ENCODE measurements at regions not wholly inside any gene's neighbourhood (a gene's known extent, or its start where the extent isn't known, plus 50 kb on each side); places are given as distances from the start of the nearest gene placed in this dataset.

GRCh38 chr4:83974111-83974780 is 438.3 kb downstream of the GPAT3 start:
- Histone ChIP-seq H3K4me3 (no peak overlapping the region), H2AFZ (ENCODE audit: control insufficient read depth, low read depth, low read length) (no peak overlapping the region), H3K4me1 (ENCODE audit: control insufficient read depth, insufficient read depth, low read length) (no peaks in the 10 kb centered on the region), H3K27me3 (replicated peaks in 1 of 2; ENCODE audit: control insufficient read depth in 2 of 2, insufficient read depth in 2 of 2, low read length in 1 of 2) (no peaks in the 10 kb centered on the region), H3K4me2 (ENCODE audit: control insufficient read depth, insufficient read depth) (no peak overlapping the region), H4K20me1 (ENCODE audit: control insufficient read depth, insufficient read depth) (no peaks in the 10 kb centered on the region), H3K79me2 (ENCODE audit: control insufficient read depth, insufficient read depth, low read length) (no peaks in the 10 kb centered on the region), H3K27ac (ENCODE audit: control insufficient read depth, insufficient read depth) (no peak overlapping the region), H3K9ac (ENCODE audit: control insufficient read depth, insufficient read depth, low read length) (no peak overlapping the region), H3K9me3 (replicated peaks; ENCODE audit: control insufficient read depth, insufficient read depth, low read length) (no peaks in the 10 kb centered on the region), H3K36me3 (ENCODE audit: control insufficient read depth in 2 of 2, insufficient read depth in 2 of 2, low read length in 1 of 2) (no peaks in the 10 kb centered on the region)
- WGBS (ENCODE audit: insufficient coverage, insufficient replicate concordance, low lambda C conversion rate, missing lambda C conversion rate) = 38% methylated on average over 1 of the region's 1 CpG
- no peak for DNase-seq (ENCODE audit: low read depth, low spot score)
- no peak for FAIRE-seq
- ChIA-PET RAD21 (ENCODE audit: unreplicated experiment) (no interaction called here), SMC1A (ENCODE audit: uncharacterized antibody, unreplicated experiment) (no interaction called here), POLR2A (no interaction called here), CTCF (no interaction called here)
- no TSS peak for BruUV-seq (replicated peaks)
- no peak for TF ChIP-seq ETV6 (conservative IDR thresholded peaks at IDR 0.05 in 1 of 2, IDR thresholded peaks at IDR 0.05 in 1 of 2; ENCODE audit: borderline replicate concordance in 1 of 2, low read depth in 1 of 2)
- TF ChIP-seq ZBTB4 (CRISPR knock-in tag; IDR thresholded peaks at IDR 0.05) = no peak
- no peak for TF ChIP-seq ZNF207 (IDR thresholded peaks at IDR 0.05; ENCODE audit: borderline replicate concordance)
- TF ChIP-seq MLLT1 (IDR thresholded peaks at IDR 0.05) = no peak
- in situ Hi-C loops (cut with MboI) = no loop called here
- intact Hi-C loops (cut with micrococcal nuclease; ENCODE audit: unreplicated experiment) = no loop called here
- ATAC-seq = no peak
